Central memory CD8-positive, alpha-beta T cell (primary cell): ENCODE measurements at regions not wholly inside any gene's neighbourhood (a gene's known extent, or its start where the extent isn't known, plus 50 kb on each side); places are given as distances from the start of the nearest gene placed in this dataset.
"Not testable (repeated sequence)": the region's sequence is repeated elsewhere in the genome, so short reads cannot be mapped to it uniquely, and the experiment has no call there.

ENCODE experiments used
- ATAC-seq: fragments of 150-1000 bp; cut with Tn5 transposase; replicated peaks from 2 replicates; pipeline ENCODE4 v1.10.0; 2022; ENCODE audit warnings: mild to moderate bottlenecking, moderate FRiP score, moderate number of reproducible peaks; ENCODE audit not compliant: poor library complexity, severe bottlenecking; ENCODE audit errors: extremely low read depth
- DNase-seq, 2 donors: peaks; one replicate each; pipeline ENCODE4 v3.0.0; 2021; ENCODE audit warnings: low spot score in 2 of 2
- H3K27ac Mint-ChIP-seq: one replicate; pipeline ENCODE4 v1.8.0; 2022; ENCODE audit warnings: low read depth, mild to moderate bottlenecking, moderate library complexity, mixed read lengths
- H3K27me3 Mint-ChIP-seq: one replicate; pipeline ENCODE4 v1.8.0; 2022; ENCODE audit warnings: mixed read lengths
- H3K36me3 Mint-ChIP-seq: one replicate; pipeline ENCODE4 v1.8.0; 2022; ENCODE audit warnings: mild to moderate bottlenecking, moderate library complexity, mixed read lengths; ENCODE audit not compliant: insufficient read depth
- H3K4me1 Mint-ChIP-seq: one replicate; pipeline ENCODE4 v1.8.0; 2022; ENCODE audit warnings: mixed read lengths
- H3K4me3 Mint-ChIP-seq: one replicate; pipeline ENCODE4 v1.8.0; 2022; ENCODE audit warnings: mild to moderate bottlenecking, moderate library complexity, mixed read lengths
- H3K9me3 Mint-ChIP-seq: one replicate; pipeline ENCODE4 v1.8.0; 2022; ENCODE audit warnings: mixed read lengths

DNA sequence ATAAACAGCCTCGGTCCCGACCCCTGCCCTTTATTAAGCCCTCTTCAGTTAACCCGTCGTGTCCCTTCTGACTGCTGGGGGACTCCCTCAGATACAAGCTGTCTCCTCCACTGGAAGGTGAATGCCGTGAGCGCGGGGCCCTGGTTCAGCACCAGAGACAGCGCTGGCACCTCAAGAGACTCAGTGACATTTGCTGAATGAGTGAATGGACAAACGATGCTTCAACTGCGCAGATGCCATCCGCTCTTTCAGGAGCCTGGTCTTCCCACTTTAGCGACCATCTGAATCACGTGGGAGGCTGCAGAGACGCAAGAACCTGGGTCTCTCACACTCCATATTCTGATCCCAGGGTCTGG lies 92.6 kb upstream of the SFSWAP start:
- ATAC-seq (no peak), DNase-seq (no peak)
- no peak overlapping the region for H3K27ac Mint-ChIP-seq
- peaks cover 36% of the 10 kb centered on the region for H3K27me3 Mint-ChIP-seq
- no peaks in the 10 kb centered on the region for H3K36me3 Mint-ChIP-seq
- no peak overlapping the region for H3K4me3 Mint-ChIP-seq
- no peaks in the 10 kb centered on the region for H3K4me1 Mint-ChIP-seq
- H3K9me3 Mint-ChIP-seq = no peaks in the 10 kb centered on the region

DNA sequence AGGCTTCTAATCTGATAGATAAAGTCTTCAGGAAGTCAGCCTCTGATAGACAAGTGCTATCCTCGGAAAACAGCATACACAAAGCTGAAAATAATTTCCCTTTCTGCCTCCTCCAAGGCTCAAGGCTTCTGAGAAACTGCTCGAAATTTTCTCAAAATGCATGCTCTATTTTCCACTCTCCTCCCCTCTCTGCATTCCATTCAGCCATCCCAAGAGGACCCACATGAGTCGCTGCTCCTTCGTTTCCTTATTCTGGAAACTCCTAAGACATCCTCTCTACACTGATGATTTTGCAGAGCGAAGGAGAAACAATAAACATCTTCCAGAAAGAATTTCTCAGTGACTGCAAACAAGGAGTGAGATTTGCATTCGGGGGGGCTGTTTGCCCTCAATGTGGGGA lies 92.2 kb upstream of the SFSWAP start:
- Mint-ChIP-seq H3K27me3 (peaks cover 36% of the 10 kb centered on the region), H3K36me3 (no peaks in the 10 kb centered on the region), H3K4me1 (no peaks in the 10 kb centered on the region), H3K27ac (no peak overlapping the region), H3K9me3 (no peaks in the 10 kb centered on the region), H3K4me3 (no peak overlapping the region)
- DNase-seq = no peak
- no peak for ATAC-seq

DNA sequence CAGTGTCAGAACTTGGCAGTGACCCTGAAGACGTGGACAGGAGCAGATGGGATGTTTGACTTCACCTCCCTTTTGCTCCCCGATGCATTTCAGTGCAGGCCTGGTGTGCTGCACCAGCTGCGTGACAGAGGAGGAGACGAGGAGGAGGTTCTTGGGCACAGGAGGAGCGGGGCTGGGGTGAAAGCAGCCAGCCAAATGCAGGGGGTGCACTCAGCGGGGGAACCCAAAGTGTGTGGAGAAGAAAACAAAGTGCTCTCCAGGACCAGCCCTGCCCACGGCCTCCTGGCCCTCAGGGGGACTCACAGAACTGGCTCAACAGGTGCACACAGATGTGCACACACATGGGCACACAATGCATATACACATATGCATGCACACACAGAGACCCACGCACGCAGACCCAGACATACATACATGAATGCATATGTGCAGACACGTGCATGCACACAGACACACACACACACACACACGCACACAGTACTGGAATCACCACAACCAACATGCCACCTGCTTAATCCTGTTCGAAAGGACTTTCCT lies 91.7 kb upstream of the SFSWAP start:
- H3K27ac Mint-ChIP-seq = no peak overlapping the region
- peaks cover 36% of the 10 kb centered on the region for H3K27me3 Mint-ChIP-seq
- ATAC-seq = no peak
- DNase-seq = no peak
- no peak overlapping the region for H3K4me3 Mint-ChIP-seq
- no peaks in the 10 kb centered on the region for H3K4me1 Mint-ChIP-seq
- H3K9me3 Mint-ChIP-seq = no peaks in the 10 kb centered on the region
- H3K36me3 Mint-ChIP-seq = no peaks in the 10 kb centered on the region

DNA sequence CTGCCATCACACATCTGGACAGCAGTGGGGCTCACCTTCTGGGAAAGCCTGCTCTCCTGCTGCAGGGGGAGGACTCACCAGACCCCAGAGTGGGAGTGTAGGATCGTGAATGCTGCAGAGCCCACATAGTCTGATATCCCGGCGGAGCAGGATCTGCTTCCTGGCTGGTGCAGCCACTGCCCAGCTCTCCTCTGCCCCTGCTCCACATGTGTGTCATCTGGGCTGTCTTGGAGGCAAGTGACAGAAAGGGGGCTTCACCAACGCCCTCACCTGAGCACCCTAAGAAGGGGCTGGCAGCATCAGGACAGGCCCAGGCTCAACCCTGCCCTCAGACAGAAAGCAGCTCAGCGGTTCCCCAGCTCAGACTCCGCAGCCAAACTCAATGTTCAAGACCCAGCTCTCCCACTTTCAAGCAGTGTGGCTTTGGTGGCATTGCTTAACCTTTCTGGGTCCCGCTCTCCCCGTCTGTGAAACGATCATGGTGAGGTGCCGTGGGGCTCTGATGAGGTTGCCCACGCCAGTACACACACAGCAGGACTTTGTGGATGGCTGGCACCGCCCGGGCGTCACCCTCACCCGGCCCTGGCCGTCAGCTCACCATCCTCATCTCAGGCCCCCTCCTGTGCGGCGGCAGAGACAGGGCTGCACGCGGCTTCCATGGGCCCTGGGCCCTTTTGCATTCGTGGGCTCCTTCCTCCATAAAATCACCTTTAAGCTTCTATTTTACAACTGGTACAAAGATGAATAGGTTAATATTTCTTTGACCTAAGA lies 91.0 kb upstream of the SFSWAP start:
- H3K36me3 Mint-ChIP-seq = peaks cover 2% of the 10 kb centered on the region
- no peak overlapping the region for H3K27ac Mint-ChIP-seq
- no peaks in the 10 kb centered on the region for H3K4me1 Mint-ChIP-seq
- ATAC-seq (no peak), DNase-seq (no peak)
- no peak overlapping the region for H3K4me3 Mint-ChIP-seq
- peaks cover 36% of the 10 kb centered on the region for H3K27me3 Mint-ChIP-seq
- H3K9me3 Mint-ChIP-seq = no peaks in the 10 kb centered on the region

DNA sequence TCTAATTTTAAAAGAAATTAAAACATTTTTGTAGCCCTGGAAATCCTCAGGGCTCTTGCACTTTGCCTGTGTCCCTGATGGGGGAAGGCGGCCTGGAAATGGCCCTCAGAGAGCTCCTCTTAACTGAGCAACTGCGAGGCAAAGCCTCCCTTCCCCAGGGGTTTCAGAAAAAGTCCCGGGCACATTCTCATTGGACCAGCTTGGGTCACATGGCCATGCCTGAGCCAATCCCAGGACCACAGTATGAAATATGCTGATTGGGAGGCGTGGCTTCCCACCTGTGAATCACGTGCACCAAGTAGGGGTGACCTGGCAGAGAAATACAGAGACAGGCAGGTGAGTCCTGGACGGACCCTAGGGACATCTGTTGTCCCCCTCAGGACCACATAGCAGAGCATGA lies 90.4 kb upstream of the SFSWAP start:
- Mint-ChIP-seq H3K27ac (no peak overlapping the region), H3K27me3 (peaks cover 36% of the 10 kb centered on the region), H3K9me3 (no peaks in the 10 kb centered on the region), H3K36me3 (peaks cover 7% of the 10 kb centered on the region), H3K4me3 (no peak overlapping the region), H3K4me1 (no peaks in the 10 kb centered on the region)
- no peak for ATAC-seq
- no peak for DNase-seq

DNA sequence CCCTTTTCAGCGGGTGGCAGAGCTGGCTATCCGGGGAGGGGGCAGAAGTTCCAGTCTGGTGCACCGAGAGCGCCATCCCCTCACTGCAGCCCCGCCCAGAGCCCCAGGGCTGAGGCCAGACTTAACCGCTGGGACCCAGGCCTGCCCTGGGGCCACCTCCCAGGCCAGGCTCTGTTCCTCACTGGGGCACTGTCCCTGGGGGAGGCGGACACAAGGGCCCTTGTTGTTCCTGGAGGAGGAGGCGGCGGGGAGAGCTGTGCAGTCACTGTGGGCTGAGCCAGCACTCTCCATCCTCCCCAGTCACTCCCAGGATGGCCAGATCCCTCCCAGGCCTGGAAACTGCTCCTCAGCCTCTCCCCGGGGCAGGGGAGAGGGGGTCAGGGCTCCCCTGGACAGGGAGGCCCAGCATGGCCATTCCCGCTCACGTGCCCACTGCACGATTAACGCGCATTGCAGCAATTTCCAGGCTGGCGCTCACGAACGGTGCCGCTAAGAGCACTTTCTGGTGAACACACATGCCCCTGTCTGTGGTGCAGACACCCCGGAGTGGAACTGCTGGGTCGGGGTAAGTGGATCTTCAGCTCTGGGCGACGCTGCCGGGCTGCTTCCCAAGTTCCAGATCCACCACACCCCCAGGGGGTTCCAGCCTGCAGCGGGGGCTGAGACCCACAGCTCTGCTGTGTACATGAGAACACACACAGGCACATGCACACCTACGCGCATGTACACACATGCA lies 89.8 kb upstream of the SFSWAP start:
- Mint-ChIP-seq H3K27me3 (peaks cover 33% of the 10 kb centered on the region), H3K4me3 (no peak overlapping the region), H3K36me3 (peaks cover 12% of the 10 kb centered on the region), H3K27ac (no peak overlapping the region), H3K4me1 (peaks cover 3% of the 10 kb centered on the region), H3K9me3 (peaks cover 2% of the 10 kb centered on the region)
- no peak for ATAC-seq
- DNase-seq = no peak

DNA sequence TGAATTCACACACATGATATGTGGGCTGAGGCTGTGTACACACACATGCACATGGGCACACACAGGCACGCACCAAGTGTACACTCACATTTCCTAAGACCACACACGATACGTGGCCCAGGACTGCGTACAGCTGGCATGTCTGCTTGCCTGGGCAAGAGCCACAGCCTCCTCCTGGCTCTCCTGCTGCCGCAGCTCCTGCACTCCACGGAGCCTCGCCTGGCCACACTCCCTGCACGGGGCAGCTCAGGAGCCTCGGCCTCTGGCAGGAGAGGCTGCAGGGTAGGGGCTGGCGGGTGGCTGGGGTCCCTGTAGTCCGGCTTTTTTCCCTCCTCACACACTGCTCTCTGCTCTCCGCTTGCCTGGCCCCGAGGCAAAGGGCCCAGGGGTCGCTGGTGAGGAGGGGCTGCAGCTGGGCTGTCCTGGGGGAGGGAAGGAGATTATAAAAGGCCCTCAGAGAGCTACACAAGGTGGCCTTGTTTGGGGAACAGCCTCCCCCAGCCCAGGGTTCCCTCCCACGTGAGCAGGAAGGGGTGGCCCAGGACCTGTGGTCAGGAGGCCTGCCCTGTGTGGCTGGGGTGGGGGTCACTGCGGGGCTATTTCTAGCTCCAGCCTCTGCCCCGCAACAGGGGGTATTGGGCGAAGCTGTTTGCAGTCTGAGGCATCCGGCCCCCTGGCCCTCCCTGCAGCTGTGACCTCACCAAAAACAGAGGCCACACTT lies 89.0 kb upstream of the SFSWAP start:
- peaks cover 5% of the 10 kb centered on the region for H3K9me3 Mint-ChIP-seq
- no peak overlapping the region for H3K4me3 Mint-ChIP-seq
- peaks cover 26% of the 10 kb centered on the region for H3K27me3 Mint-ChIP-seq
- H3K27ac Mint-ChIP-seq = no peak overlapping the region
- peaks cover 16% of the 10 kb centered on the region for H3K36me3 Mint-ChIP-seq
- ATAC-seq = no peak
- DNase-seq = no peak
- peaks cover 6% of the 10 kb centered on the region for H3K4me1 Mint-ChIP-seq

DNA sequence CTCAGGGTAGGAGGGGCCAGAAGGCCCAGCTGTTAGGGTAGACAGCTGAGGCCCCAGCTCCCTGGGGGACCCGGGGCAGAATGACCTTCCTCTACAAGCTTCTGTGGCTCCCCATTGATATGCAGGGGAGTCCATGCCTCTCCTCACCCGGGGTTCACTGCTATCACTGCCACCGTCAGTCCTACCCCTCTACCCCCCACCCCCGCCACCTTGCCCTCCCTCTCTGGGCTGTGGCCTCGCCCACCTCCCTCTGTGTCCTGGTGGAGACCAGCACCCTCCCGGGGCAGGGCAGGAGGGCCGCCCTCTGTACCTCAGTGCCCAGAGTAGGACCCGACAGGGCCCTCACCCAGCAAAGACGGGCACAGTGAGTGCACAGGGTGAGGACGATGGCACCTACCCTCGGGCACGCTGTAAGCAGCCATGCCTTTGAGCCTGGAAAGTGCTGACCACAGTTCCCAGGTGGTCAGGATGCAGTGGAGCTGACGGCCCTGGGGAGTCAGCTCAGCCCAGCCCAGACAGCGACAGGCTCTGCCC lies 88.4 kb upstream of the SFSWAP start:
- no peak for ATAC-seq
- no peak overlapping the region for H3K4me3 Mint-ChIP-seq

DNA sequence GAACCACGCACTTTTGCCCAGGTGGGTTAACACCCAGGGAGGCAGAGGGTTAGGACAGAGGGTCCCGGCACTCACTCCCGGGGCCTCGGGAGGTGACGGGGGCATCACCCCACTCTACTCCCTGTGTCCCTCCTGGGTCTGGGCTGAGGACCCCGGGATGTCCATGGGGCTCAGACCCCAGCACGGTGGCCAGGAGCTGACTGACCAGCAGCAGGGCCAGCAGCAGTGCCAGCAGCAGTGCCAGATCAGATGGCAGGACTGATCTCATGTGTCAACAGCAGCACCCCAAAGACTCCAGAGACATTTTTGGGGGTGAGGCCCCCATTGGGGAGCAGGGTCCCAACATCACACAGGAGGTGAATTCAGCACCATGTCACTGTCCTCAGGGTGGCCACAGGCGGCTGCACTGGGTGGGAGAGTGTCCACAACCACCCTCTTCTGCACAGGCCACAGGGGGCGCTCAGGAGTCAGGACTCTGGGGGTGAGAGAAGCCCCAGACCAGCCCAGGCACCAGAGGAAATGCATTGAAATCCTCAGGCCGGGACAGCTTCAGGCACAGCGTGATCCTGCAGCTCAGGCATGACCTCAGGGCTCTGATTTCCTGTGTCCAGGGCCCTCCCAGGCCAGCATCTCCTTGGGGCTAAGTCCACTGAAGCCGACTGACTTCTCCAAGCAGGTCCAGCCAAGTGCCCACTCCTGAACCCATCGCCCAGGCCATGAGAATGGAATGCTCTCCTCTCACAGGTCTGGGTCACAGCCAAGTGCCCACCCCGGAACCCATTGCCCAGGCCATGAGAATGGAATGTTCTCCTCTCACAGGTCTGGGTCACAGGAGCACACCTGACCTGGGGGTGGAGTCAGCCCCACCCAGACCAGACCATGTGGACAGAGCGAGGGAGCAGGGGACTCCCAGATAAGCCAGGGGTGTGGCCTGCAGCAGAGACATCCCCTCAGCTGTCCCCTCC lies 87.2 kb upstream of the SFSWAP start:
- DNase-seq, H3K4me3 Mint-ChIP-seq, ATAC-seq, H3K27me3 Mint-ChIP-seq, H3K27ac Mint-ChIP-seq: not testable (repeated sequence)
- Mint-ChIP-seq H3K4me1 (peaks cover 12% of the 10 kb centered on the region), H3K9me3 (peaks cover 10% of the 10 kb centered on the region), H3K36me3 (peaks cover 26% of the 10 kb centered on the region)

More for the DNA sequence above, 88.4 kb upstream of the SFSWAP start:
- Mint-ChIP-seq H3K27ac (no peak overlapping the region), H3K4me1 (peaks cover 6% of the 10 kb centered on the region), H3K36me3 (peaks cover 20% of the 10 kb centered on the region), H3K27me3 (peaks cover 20% of the 10 kb centered on the region), H3K9me3 (peaks cover 5% of the 10 kb centered on the region)
- DNase-seq = no peak

DNA sequence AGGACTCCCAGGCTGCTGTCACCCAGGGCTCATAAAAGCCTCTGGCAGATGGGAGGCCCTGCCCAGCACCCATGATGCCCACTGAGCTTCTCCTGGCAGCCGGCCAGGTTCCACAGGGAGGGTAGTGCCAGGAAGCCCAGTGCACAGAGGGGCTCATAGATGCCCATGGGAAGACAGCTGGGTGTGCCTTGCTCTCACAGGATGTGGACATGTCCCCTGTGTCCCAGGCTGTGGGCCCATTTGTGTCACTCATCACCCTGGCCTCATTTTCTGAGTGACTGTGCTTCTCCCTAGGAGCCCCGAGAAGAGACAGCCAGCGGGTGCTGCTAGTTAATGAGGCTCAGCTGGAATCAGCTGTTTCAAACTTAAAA lies 86.5 kb upstream of the SFSWAP start:
- ATAC-seq, H3K27ac Mint-ChIP-seq, H3K4me3 Mint-ChIP-seq, DNase-seq, H3K27me3 Mint-ChIP-seq: not testable (repeated sequence)
- peaks cover 31% of the 10 kb centered on the region for H3K36me3 Mint-ChIP-seq
- H3K4me1 Mint-ChIP-seq = peaks cover 12% of the 10 kb centered on the region
- peaks cover 10% of the 10 kb centered on the region for H3K9me3 Mint-ChIP-seq

DNA sequence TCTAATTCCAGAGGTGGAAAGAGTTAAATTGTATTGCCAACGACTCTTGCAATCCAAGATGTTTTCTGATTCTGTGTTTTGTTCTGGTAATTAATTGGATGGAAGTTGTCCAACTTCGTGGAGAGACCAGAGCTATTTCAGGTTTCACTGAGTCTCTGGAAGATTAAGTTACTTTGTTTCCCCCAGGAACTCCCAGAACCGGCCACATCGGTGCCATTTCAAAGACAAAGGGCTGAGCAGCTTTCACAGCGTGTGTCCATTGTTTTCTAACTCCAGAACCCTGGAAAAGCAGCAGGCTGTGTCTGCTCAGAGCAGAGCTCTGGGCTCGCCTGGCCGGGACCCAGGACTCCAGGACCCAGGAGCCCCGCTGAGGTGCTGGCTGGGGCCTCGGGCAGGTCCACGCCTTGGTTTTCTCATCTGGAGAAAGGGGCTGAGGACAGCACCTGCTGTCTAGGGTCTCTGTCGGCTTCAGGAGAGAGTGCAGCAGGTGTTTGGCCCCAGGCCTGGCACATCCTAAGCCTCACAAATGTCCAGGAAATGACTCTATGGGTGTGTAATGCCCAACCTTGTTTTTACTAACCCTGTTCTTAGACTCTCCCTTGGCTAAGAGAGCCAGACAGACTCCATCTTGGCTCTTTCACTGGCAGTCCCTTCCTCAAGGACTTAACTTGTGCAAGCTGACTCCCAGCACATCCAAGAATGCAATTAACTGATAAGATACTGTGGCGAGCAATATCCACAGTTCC lies 86.0 kb upstream of the SFSWAP start:
- DNase-seq, ATAC-seq, H3K27ac Mint-ChIP-seq, H3K4me3 Mint-ChIP-seq, H3K27me3 Mint-ChIP-seq: not testable (repeated sequence)
- Mint-ChIP-seq H3K9me3 (peaks cover 10% of the 10 kb centered on the region), H3K36me3 (peaks cover 33% of the 10 kb centered on the region), H3K4me1 (peaks cover 12% of the 10 kb centered on the region)
